ENCODE measurements at regions not wholly inside any gene's neighbourhood (a gene's known extent, or its start where the extent isn't known, plus 50 kb on each side); places are given as distances from the start of the nearest gene placed in this dataset.

GRCh38 chr3:59311231-59311630, 261.4 kb upstream of the CFAP20DC start:
- H3K27me3 ChIP-seq, result no peaks in the 10 kb centered on the region
- no peak for DNase-seq
- no peak overlapping the region for H3K4me3 ChIP-seq
- no peaks in the 10 kb centered on the region for H3K9me3 ChIP-seq
- intact Hi-C loops (cut with DNase I; ENCODE audit: low total_unique reads) (no loop called here), in situ Hi-C loops (cut with MboI; ENCODE audit: low sequenced_read_pairs in 4 of 4) (no loop called here)
- TF ChIP-seq POLR2A (IDR thresholded peaks at IDR 0.05) (no peak), CTCF (IDR thresholded peaks at IDR 0.05 in 4 of 5, conservative IDR thresholded peaks at IDR 0.05 in 1 of 5) (no peak)
- no peak for ATAC-seq
- H3K27ac ChIP-seq, result no peak overlapping the region
- no peaks in the 10 kb centered on the region for H3K4me1 ChIP-seq
- no peaks in the 10 kb centered on the region for H3K36me3 ChIP-seq

DNA sequence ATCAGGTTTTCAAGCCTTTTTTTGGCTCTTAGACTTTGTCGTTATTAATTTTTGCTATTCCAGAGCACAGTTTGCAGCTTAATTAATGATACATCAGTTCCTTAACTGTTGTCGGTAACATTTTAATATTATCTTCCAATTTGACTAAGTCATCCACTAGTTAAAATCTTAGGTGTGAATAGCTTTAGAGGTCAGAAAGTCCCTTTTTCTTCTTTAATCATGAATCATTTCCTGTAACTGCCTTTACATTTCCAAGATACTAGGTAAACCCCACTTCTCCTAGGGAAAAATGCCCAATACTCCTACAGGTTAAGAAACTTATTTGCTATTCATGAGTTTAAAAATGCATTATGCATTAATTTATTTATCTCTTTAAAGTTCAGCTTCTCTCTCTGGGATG, 260.9 kb upstream of the CFAP20DC start:
- no peak for TF ChIP-seq CTCF (IDR thresholded peaks at IDR 0.05 in 4 of 5, conservative IDR thresholded peaks at IDR 0.05 in 1 of 5)
- TF ChIP-seq POLR2A (IDR thresholded peaks at IDR 0.05), result no peak
- DNase-seq (no peak), ATAC-seq (no peak)
- H3K27me3 ChIP-seq, result no peaks in the 10 kb centered on the region
- no peaks in the 10 kb centered on the region for H3K36me3 ChIP-seq
- H3K4me3 ChIP-seq, result no peak overlapping the region
- no peaks in the 10 kb centered on the region for H3K4me1 ChIP-seq
- in situ Hi-C loops (cut with MboI; ENCODE audit: low sequenced_read_pairs in 4 of 4), result no loop called here
- H3K27ac ChIP-seq, result no peak overlapping the region
- intact Hi-C loops (cut with DNase I; ENCODE audit: low total_unique reads), result no loop called here
- H3K9me3 ChIP-seq, result no peaks in the 10 kb centered on the region

DNA sequence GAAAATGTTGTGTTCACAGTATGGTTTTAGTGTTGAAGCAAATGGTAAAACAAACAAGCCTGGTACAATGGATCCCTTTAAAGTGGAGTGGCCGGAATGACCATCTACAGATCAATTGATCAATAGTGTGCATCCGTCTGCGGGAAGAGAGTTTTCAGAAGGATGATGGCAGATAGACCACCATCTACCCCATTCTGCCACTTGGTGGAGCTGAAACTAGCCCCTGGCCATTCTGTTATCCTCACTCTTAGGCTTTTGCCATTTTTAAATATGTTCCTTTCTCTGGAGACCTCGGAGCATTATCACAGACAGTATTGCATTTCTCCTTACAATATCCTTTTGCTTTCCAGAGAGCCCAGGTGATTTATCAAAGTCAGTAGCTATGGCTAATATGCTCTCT, 258.9 kb upstream of the CFAP20DC start:
- H3K27ac ChIP-seq, result no peak overlapping the region
- no peaks in the 10 kb centered on the region for H3K27me3 ChIP-seq
- in situ Hi-C loops (cut with MboI; ENCODE audit: low sequenced_read_pairs in 4 of 4), result no loop called here
- intact Hi-C loops (cut with DNase I; ENCODE audit: low total_unique reads), result no loop called here
- H3K4me1 ChIP-seq, result no peaks in the 10 kb centered on the region
- no peaks in the 10 kb centered on the region for H3K36me3 ChIP-seq
- ATAC-seq (no peak), DNase-seq (no peak)
- H3K4me3 ChIP-seq, result no peak overlapping the region
- TF ChIP-seq POLR2A (IDR thresholded peaks at IDR 0.05) (no peak), CTCF (IDR thresholded peaks at IDR 0.05 in 4 of 5, conservative IDR thresholded peaks at IDR 0.05 in 1 of 5) (no peak)
- H3K9me3 ChIP-seq, result no peaks in the 10 kb centered on the region

DNA sequence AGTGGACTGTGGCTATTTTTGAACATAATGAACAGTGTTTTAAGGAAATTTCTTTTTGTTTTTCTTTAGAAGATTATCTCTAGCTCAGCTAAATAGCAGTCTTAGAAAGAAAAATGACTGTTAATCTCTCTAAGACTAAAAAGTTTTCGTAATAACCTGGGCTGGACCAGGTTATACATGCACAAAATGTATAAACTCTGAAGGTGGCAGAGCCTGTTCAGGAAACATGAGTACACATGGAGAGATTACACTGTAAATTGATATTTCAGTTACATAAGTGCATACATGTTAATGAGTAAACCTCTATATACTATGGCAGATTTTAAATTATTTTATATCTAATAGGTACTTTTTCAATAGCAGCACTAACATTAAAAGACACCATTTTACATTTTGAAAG, 258.2 kb upstream of the CFAP20DC start:
- Histone ChIP-seq H3K27me3 (no peaks in the 10 kb centered on the region), H3K9me3 (no peaks in the 10 kb centered on the region), H3K36me3 (no peaks in the 10 kb centered on the region), H3K27ac (no peak overlapping the region), H3K4me3 (no peak overlapping the region), H3K4me1 (no peaks in the 10 kb centered on the region)
- no peak for ATAC-seq
- intact Hi-C loops (cut with DNase I; ENCODE audit: low total_unique reads), result no loop called here
- TF ChIP-seq POLR2A (IDR thresholded peaks at IDR 0.05) (no peak), CTCF (IDR thresholded peaks at IDR 0.05 in 4 of 5, conservative IDR thresholded peaks at IDR 0.05 in 1 of 5) (no peak)
- DNase-seq, result no peak
- in situ Hi-C loops (cut with MboI; ENCODE audit: low sequenced_read_pairs in 4 of 4), result no loop called here

GRCh38 chr3:59306436-59306835, 256.6 kb upstream of the CFAP20DC start:
- ATAC-seq (no peak), DNase-seq (no peak)
- no peak overlapping the region for H3K4me3 ChIP-seq
- H3K9me3 ChIP-seq, result no peaks in the 10 kb centered on the region
- in situ Hi-C loops (cut with MboI; ENCODE audit: low sequenced_read_pairs in 4 of 4) (no loop called here), intact Hi-C loops (cut with DNase I; ENCODE audit: low total_unique reads) (no loop called here)
- H3K36me3 ChIP-seq, result no peaks in the 10 kb centered on the region
- TF ChIP-seq POLR2A (IDR thresholded peaks at IDR 0.05), result no peak
- TF ChIP-seq CTCF (IDR thresholded peaks at IDR 0.05 in 4 of 5, conservative IDR thresholded peaks at IDR 0.05 in 1 of 5), result no peak
- no peaks in the 10 kb centered on the region for H3K4me1 ChIP-seq
- no peak overlapping the region for H3K27ac ChIP-seq
- H3K27me3 ChIP-seq, result no peaks in the 10 kb centered on the region

Measured in gastrocnemius medialis (tissue), 4 donors.